ENCODE measurements at regions not wholly inside any gene's neighbourhood (a gene's known extent, or its start where the extent isn't known, plus 50 kb on each side); places are given as distances from the start of the nearest gene placed in this dataset.
"Not testable (repeated sequence)": the region's sequence is repeated elsewhere in the genome, so short reads cannot be mapped to it uniquely, and the experiment has no call there.

- no peak for FAIRE-seq
Observed at GRCh38 chr3:161602475-161602874, 105.9 kb downstream of the OTOL1 start.

DNA sequence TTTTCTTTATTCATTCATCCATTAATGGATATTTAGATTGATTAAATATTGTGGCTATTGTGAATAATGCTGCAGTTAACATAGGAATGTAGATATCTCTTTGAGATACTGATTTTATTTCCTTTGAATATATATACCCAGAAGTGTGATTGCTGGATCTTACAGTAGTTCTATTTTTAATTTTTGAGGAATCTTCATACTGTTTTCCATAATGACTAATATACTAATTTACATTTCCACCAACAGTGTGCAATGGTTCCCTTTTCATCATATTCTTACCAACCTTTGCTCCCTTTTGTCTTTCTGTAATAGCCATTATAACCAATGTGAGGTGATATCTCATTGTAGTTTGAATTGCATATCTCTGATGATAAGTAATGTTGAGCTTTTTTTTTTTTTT lies 106.3 kb downstream of the OTOL1 start:
- no peak for FAIRE-seq

DNA sequence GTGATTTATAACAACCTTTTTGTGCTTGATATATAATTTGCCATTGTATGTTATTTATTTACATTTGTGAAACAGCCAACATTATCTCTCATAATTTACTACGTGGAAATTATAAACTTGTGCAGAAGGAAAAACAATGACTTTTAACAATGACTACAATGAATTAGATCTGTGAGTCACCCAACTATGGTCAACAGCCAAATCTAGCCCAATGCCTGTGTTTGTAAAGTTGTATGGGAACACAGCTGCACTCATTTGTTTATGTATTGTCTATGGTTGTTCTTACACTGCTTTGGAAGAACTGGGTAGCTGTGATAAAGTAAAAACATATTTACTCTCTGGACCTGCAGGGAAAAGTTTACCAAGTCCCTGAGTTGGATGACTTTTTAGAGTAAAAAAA lies 110.4 kb downstream of the OTOL1 start:
- FAIRE-seq: no peak

DNA sequence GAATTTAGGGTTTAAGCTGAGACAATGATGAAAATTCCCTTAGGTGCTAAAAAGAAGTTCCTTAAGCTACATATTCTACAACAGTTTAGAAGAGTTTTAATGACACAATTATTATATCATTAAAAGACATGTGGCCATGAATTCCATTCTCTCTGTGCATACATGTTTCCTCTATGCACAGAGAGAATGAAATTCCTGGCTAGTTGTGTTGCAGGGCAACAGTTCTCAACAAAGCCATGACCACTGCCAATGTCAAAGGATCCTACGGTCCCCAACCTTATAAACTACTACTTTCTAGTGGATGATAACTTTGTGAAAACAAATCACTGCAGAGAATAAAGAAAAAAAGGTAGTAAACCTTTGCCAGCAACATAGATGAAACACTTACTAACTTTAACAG lies 122.7 kb downstream of the OTOL1 start:
- no peak for FAIRE-seq

GRCh38 chr3:161630794-161631193 lies 134.2 kb downstream of the OTOL1 start:
- no peak for FAIRE-seq

DNA sequence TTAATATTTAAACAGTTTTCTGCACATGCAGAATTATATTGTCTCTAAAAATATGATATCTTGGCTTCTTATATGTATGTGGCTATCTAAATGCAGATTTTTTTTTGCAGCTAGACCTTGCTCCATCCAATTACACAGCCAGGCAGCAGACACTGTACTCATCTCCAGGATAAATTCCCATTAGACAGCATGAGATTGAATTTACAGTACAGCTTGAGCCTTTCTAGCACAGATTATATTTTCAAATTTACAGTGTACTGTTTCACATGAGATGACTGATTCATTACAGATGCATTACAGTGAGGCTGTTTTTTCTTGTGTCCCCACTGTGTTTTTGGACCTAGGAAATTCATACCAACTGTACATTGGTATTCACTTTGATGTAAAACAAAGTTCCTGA lies 134.9 kb downstream of the OTOL1 start:
- no peak for FAIRE-seq

- FAIRE-seq: no peak
Observed at GRCh38 chr3:161637559-161637958, 141.0 kb downstream of the OTOL1 start.

DNA sequence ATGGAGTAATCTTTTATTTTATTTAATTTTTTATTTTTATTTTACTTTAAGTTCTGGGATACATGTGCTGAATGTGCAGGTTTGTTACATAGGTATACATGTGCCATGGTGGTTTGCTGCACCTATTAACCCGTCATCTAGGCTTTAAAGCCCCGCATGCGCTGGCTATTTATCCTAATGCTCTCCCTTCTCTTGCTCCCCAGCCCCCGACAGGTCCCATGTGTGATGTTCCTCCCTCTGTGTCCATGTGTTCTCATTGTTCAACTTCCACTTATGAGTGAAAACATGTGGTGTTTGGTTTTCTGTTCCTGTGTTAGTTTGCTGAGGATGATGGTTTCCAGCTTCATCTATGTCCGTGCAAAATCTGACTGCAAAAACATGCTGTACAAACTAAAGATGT lies 142.5 kb downstream of the OTOL1 start:
- FAIRE-seq: not testable (repeated sequence)

GRCh38 chr3:161640181-161640580 lies 143.6 kb downstream of the OTOL1 start:
- no peak for FAIRE-seq

- no peak for FAIRE-seq
Observed at GRCh38 chr3:161641287-161641686, 144.7 kb downstream of the OTOL1 start.

- FAIRE-seq: no peak
Observed at GRCh38 chr3:161644891-161645635, 148.5 kb downstream of the OTOL1 start.

DNA sequence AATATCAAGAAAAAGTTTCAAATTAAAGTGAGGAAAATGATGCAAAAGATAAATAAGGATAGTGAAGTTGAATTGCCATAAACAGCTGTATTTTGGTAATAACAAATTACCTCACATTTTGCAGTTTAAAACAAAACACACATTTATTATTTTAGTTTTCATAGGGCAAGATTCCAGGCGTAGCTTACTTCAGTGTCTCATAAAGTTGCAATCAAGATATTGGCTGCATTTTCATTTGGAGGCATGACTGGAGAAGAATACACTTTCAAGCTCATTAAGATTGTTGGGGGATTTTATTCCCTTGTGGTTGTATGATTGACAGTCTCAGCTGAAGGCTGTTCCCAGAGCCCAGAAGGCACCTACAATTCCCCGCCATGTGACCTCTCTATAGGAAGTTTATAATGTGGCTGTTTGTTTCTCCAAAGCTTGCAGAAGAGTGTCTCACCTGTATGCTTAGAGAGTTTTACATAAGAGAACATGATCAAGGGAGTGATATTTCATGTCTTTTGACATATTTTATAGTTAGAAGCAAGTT lies 151.4 kb downstream of the OTOL1 start:
- no peak for FAIRE-seq

DNA sequence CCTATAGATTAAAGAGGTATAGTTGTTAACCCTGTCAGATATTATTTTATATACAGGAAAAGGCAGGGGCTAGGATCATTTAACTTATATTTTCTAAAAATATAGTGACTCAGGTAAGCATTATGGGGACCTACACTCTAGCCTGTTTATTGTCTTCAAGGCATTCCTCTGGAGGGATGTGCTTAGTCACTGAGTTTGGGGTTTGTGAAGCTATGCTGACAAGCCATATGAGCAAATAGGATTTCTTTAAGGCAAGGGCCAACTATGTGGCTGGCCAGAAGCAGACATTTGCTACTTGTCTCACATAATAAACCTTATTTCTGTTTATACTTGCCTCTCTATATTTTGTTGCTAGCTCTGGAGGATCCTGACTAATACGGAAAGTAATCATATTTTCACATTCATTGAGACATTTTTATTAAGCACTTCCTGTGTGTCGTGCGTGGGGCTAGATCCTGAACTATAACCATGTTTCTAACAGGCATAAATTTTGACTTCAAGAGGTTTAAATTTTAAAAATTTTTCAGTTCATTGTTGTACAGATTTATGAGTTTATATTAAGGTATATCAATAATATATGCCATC lies 153.4 kb downstream of the OTOL1 start:
- no peak for FAIRE-seq

DNA sequence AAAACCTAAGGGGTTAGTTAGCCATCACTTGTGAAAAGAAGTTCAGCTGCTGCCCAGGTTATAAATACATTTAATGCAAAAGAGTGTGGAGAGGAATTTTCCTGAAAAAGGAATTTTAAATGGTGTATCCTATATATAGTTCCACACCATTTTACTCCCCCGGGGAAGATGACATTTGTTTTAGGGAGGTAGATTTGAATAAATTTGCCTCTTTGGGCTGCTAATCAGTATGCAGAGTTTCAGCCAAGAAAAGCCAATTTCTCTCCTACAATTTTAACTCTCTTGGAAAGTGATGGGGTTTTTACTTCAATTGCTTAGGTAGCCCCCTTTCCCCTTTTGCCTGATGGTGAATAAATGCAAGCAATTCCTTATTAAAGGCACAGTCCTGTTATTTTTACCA lies 161.2 kb downstream of the OTOL1 start:
- no peak for FAIRE-seq

DNA sequence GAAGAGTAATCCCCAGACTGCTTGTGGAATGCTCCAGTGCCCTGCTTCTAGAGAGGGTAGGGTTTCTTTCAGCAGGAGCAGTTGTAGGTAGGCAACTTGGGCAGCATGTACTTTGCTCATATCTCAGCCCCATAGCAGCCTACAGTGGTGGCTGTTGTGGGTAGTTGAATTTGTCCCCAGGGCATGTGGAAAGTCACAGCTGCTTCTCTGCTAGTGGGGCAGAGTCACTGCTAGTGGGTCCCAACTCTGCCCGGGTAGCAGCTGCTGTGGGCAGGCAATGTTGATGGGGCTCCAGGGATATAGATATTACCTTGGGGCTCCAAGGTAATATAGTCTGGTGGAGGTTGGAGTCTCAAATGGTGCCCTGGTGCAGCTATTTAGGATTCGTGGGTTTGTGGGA lies 174.5 kb downstream of the OTOL1 start:
- FAIRE-seq: no peak

- FAIRE-seq: no peak
Observed at GRCh38 chr3:161672478-161672877, 175.9 kb downstream of the OTOL1 start.

- FAIRE-seq: no peak
Observed at GRCh38 chr3:161673866-161674265, 177.3 kb downstream of the OTOL1 start.

- FAIRE-seq: no peak
Observed at GRCh38 chr3:161674402-161674801, 177.8 kb downstream of the OTOL1 start.

DNA sequence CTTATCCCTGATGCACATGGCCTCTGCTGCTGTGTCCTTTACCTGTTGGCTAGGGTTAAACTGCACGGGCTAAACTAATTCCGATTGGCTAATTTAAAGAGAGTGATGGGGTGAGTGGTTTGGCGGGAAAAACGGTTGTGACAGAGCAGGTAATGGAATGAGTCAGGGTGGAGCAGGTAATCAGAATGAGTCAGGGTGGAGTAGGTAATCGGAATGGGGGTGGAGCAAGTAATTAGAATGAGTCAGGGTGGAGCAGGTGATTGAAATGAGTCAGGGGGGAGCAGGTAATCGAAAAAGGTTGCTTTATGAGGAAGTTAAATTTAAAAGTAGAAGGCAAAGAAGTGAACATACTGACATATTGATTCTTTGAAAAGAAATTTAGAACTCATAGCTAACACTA lies 185.2 kb downstream of the OTOL1 start:
- FAIRE-seq: not testable (repeated sequence)

DNA sequence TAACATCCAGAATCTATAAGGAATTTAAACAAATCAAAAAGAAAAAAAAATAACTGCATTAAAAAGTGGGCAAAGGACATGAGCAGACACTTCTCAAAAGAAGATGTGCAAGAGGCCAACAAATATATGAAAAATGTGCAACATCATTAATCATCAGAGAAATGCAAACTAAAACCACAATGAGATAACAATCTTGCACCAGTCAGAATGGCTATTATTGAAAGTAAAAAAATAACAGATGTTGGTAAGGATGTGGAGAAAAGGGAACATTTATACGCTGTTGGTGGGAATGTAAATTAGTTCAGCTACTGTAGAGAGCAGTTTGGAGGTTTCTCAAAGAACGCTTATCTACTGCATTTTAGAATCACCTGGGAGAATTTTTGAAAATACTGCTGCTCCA lies 186.1 kb downstream of the OTOL1 start:
- FAIRE-seq: no peak

GRCh38 chr3:161689584-161690298 lies 193.1 kb downstream of the OTOL1 start:
- FAIRE-seq: no peak

GRCh38 chr3:161690299-161690620 lies 193.7 kb downstream of the OTOL1 start:
- FAIRE-seq: no peak

- no peak for FAIRE-seq
Observed at GRCh38 chr3:161691677-161692076, 195.1 kb downstream of the OTOL1 start.

All from islet of Langerhans (tissue), 1 donor.